GM19351 (cell line): ENCODE measurements at regions not wholly inside any gene's neighbourhood (a gene's known extent, or its start where the extent isn't known, plus 50 kb on each side); places are given as distances from the start of the nearest gene placed in this dataset.

ENCODE experiments used
- ATAC-seq: cut with Tn5 transposase; IDR thresholded peaks from one replicate; pipeline ENCODE4 v1.9.1; 2021; ENCODE audit warnings: mild to moderate bottlenecking, moderate library complexity; ENCODE audit not compliant: unreplicated experiment

DNA sequence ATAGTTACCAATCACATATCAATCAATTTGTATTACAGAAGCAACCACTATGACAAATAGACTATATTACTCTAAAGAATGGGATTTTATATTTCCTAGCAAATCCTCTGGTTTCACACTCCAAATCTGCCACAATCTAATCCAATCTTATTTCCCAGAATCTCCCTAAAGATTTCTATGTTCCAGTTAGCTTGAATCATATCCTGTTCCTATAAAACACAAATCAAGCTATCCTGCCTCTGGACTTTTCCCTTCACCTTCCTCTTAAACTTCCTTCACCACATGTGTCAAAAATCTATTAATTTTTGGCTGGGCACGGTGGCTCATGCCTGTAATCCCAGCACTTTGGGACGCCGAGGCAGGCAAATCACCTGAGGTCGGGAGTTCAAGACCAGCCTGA lies 50.0 kb downstream of the PIK3C2A start:
- ATAC-seq, result no peak

DNA sequence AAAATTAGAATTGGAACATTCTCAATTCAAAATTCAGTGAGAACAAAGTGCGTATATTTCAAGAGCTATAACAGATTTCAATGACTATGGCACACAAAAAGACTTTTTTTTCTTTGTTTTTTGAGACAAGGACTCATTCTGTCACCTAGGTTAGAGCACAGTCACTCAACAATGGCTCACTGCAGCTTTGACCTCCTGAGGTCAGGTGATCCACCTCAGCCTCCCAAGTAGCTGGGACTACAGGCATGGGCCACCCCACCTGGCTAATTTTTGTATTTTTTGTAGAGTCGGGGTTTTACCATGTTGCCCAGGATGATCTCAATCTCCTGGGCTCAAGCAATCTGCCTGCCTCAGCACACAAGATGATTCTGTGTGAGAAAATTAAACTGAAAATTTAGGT lies 51.5 kb downstream of the PIK3C2A start:
- no peak for ATAC-seq

DNA sequence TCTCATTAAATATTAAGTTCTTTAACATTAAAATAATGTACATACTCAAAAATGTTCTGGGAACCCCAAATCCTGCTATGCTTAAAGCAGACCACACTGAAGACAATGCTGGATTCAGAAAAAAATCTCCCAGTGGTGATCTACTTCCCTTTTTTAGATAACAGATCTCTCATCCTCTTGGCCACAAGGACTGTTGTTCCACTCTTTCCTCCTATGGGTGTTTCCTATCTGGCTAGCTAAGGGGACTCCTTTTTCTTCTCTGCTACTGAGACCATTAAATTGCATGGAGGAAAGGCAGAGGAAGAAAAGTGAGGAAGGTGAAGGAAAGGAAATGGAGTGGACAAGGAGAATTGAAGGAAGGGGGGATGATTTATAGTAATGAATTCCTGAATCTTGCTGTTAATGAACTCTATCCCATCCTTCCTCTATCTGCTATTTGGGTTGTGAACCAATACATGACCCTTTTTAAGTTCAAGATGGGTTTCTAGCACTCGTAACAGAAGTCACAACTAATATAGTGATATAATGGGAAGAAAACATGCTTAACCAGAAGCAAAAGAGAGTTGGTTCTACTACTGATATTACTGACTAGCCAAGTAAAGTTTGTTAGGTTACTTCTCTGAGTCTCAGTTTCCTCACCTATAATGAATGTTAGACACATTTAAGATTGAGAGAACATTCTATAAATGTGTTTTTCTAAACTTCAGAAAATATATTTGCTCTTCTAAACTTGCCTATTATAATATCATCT lies 53.2 kb downstream of the PIK3C2A start:
- peak; percentile 43 for ATAC-seq

DNA sequence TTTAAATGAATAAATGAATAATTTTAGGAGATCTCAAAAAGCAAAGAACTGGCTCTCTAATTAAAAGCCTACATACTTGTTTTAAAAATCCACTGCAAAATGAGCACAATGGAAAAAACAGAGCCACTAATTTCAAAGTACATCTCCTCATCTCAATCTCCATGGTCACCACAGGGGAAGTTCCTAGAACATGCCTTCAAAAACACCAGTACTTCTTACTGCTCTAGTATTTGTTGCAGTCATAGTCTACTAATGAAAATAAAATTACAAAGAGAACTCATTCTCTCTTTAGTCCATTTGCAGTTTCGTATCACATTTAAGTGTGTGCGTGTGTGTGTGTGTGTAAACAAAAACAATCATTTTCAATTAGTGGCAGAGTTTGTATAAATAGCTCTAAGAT lies 54.0 kb downstream of the PIK3C2A start:
- ATAC-seq, result no peak

DNA sequence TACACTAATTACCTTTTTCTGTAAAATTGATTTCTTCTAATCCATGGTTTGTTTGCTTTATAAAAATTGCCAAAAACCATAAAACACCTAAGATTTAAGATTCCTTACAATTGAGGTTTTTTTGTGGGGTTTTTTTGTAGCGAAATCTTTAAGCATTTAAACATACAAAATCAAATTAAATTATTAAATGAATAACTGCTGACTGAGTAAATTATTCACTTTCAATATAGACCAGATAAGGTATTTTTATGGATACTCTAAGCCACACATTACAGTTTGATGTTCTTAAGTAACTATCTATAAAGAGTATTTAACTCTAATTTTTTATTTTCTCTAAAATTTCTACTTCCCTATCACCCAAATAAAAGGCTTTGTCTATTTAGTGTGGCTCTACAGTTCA lies 55.5 kb downstream of the PIK3C2A start:
- no peak for ATAC-seq

DNA sequence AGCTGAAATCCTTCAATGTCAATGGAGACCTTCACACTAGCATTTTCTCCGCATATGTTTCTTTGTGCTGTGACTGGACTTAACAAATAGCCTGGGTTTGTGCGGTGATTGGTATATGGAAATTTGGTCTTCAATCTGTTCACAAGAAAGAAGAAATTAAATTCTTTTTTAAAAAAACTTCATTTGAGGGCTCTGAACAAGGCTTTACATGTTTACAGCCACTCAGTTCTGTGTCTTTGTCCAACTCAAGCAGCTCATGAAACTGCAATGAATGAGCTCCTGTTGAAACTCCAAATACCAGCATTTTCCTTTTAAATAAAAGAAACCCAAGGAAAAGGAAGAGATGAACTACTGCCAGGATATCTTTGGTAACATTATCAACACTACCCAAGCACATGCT lies 57.3 kb downstream of the PIK3C2A start:
- ATAC-seq, result no peak

DNA sequence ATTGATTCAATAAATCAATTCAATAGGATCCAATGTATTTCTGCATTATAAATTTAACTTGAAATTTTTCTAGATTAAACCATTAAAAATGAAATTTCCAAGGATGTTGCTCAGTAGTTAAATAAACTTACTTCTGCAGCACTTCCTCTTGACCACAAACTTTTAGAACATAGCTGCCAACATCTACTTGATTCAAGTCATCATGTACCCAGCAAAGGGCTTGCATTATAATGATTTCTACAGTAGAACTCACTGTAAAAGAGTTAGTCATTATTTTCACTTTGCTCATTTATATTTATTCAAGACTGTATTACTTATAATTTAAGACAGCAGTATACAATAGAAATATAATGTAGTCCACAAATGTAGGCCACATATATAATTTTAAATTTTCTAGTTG lies 59.2 kb downstream of the PIK3C2A start:
- ATAC-seq, result no peak

DNA sequence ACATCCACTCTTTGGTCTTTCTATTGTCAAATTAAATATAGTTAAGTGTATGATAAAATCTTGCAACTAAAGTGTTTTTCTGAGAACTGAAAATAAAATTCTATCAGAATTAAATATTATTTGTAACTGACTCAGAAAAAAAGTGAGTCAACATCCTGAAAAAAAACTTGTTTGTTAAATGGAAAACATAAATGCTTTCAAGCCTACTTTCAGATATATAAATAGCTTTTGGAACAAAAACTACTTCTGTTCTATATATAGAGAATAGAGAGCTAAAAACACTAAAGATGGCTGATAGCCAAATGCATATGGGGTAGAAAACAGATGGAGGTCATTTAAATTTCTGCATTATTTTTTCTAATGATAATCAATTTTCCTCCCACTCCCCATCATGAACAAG lies 61.8 kb downstream of the PIK3C2A start:
- no peak for ATAC-seq

DNA sequence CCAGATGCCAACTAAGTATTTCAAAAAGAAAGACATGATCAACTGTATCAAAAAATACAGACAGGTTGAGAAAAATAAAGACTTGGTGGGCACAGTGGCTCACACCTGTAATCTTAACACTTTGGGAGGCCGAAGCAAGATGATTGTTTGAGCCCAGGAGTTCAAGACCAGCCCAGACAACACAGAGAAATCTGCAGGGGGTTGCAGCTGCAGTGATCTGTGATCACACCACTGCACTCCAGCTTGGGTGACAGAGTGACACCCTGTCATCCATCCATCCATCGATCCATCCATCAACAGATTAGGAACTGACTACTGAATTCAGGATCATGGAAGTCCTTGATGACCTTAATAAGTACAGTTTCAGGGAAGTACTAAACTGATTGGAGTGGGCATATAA lies 65.0 kb upstream of the RPS13 start:
- ATAC-seq, result no peak

DNA sequence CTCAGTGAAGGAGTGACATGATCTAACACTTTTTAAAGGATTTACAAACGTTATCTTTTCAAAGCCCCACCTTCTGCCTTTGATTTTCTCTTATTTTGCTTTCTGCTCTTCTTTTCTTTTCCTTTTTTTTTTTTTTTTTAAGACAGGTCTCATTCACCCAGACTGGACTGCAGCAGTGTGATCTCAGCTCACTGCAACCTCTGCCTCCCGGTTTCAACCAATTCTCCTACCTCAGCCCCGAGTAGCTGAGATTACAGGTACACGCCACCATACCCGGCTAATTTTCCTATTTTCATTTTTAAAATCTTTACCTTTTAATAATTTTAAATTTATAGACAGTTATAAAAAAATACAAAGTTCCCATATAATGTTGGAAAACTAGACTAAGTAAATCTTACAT lies 63.7 kb upstream of the RPS13 start:
- ATAC-seq, result no peak

DNA sequence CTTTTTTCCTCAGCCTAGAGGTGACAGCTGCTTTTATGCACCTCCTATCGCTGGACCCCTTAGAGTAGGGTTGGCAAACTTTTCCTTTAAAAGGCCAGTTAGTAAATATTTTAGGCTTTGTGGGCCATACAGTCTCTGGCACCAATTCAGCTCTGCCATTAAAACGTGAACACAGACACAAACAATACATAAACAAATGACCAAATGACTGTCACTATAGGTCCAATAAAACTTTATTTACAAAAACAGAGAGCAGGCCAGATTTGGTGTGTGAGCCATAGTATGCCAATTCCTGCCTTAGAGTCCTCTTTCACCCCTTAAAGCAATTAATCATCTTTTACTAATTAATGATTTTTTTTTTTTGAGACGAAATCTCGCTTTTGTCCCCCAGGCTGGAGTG lies 61.1 kb upstream of the RPS13 start:
- no peak for ATAC-seq

DNA sequence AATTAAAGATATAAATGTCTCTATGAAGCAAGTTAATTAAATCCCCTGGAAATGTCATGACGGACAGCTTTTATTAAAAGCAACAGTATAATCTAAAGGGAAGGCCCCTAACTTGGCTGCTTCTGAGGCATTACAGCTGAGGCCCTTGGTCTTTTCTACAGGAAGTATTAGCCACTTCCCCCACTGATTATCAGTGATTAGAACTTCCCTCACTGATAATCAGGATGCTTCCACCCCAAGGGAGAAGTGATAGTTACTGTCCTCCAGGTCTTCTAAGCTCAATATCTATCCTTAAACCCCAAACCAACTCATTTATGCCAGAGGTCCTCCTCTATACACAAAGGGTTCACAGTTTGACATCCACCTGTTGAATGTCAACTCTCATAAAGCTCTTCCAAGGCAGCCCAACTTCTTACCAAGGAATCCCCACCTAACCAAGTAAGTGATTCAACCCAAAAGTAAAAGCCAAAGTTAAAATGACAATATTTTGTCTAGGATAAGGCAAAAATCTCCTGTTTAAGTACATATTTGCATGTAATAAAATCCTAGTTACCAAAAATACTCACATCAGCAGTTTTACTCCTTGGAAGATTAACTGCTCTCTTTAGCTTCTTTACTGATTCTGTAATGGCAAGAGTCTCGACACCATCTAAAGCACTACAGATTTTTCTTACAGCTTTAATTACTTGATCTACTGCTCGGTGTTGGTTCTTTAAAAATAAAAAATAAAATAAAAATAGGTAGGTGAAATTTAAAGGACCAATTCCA lies 58.6 kb upstream of the RPS13 start:
- no peak for ATAC-seq

DNA sequence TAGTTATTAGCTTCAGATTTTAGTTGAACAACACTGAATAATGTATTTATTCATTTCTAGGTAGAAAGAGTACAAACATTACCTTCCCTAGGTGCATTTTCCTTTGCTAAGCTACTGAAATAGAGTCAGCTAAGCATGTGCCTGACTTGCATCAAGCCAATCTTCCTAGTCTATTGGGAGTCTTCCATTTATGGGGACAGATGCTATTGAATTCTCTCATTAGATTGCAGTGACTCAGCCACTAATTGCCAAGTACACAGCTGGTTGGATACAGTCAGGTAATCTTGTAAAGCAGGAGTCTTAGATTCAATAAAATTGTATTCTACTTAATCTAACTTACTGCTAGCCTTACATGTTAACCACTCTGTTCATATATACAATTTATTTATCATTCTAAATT lies 55.2 kb upstream of the RPS13 start:
- ATAC-seq, result no peak

DNA sequence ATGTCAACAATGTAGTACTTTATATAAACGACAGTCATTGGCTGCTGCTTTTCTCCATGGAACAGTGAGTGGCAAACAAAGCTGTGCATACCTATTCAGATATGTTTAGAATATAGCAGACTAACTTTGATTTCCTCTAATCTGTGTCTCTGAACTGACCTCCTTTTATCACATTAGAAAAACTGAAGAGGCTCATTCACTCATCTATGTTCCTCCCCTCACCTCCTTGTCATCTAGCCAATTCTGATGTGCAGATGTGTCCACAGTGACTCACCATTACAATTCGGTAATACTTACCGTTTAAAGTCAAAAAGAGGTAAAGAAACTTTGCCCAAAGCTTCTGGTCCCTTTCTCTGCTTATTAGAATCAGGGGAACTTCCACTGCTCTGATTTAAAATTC lies 51.5 kb upstream of the RPS13 start:
- no peak for ATAC-seq
